ENCODE measurements at regions not wholly inside any gene's neighbourhood (a gene's known extent, or its start where the extent isn't known, plus 50 kb on each side); places are given as distances from the start of the nearest gene placed in this dataset.

- Histone ChIP-seq H2AFZ (ENCODE audit: low read length) (no peak overlapping the region), H3K79me2 (ENCODE audit: insufficient read depth, low read depth, low read length) (no peaks in the 10 kb centered on the region)
- no peak for TF ChIP-seq EZH2phosphoT487 (IDR thresholded peaks at IDR 0.05; ENCODE audit: borderline replicate concordance, low read depth, low read length)
- no peak for TF ChIP-seq CTCF (conservative IDR thresholded peaks at IDR 0.05; ENCODE audit: low read length)
Observed at GRCh38 chr4:29551821-29552220, 1168.3 kb upstream of the PCDH7 start.

GRCh38 chr4:29553846-29554245 is 1166.3 kb upstream of the PCDH7 start:
- TF ChIP-seq EZH2phosphoT487 (IDR thresholded peaks at IDR 0.05; ENCODE audit: borderline replicate concordance, low read depth, low read length) (no peak), CTCF (conservative IDR thresholded peaks at IDR 0.05; ENCODE audit: low read length) (no peak)
- ChIA-PET POLR2A (no interaction called here), CTCF (ENCODE audit: unreplicated experiment) (no interaction called here)
- H3K4me3 ChIP-seq (ENCODE audit: low read depth, low read length, poor library complexity, severe bottlenecking): no peak overlapping the region
- no peaks in the 10 kb centered on the region for H4K20me1 ChIP-seq (ENCODE audit: insufficient read depth, low read length)
- H3K9me3 ChIP-seq (ENCODE audit: low read length): no peaks in the 10 kb centered on the region
- no peak overlapping the region for H3K27ac ChIP-seq (ENCODE audit: low read depth, low read length, poor library complexity, severe bottlenecking)
- no peak overlapping the region for H3K4me2 ChIP-seq (ENCODE audit: low read length)
- H3K4me1 ChIP-seq (ENCODE audit: insufficient read depth, low read length, poor library complexity, severe bottlenecking): no peaks in the 10 kb centered on the region
- no peaks in the 10 kb centered on the region for H3K79me2 ChIP-seq (ENCODE audit: insufficient read depth, low read depth, low read length)
- no peaks in the 10 kb centered on the region for H3K36me3 ChIP-seq (ENCODE audit: insufficient read depth, low read length)
- DNase-seq (ENCODE audit: low spot score): no peak
- BruUV-seq (replicated peaks): no TSS peak
- no peak overlapping the region for H2AFZ ChIP-seq (ENCODE audit: low read length)
- H3K9me2 ChIP-seq (ENCODE audit: insufficient read depth, low read length): no peaks in the 10 kb centered on the region
- intact Hi-C loops (cut with micrococcal nuclease; ENCODE audit: unreplicated experiment): no loop called here

More at GRCh38 chr4:29551821-29552220, 1168.3 kb upstream of the PCDH7 start:
- Histone ChIP-seq H3K4me1 (ENCODE audit: insufficient read depth, low read length, poor library complexity, severe bottlenecking) (no peaks in the 10 kb centered on the region), H3K4me3 (ENCODE audit: low read depth, low read length, poor library complexity, severe bottlenecking) (no peak overlapping the region), H3K36me3 (ENCODE audit: insufficient read depth, low read length) (no peaks in the 10 kb centered on the region), H4K20me1 (ENCODE audit: insufficient read depth, low read length) (no peaks in the 10 kb centered on the region), H3K27ac (ENCODE audit: low read depth, low read length, poor library complexity, severe bottlenecking) (no peak overlapping the region), H3K4me2 (ENCODE audit: low read length) (no peak overlapping the region), H3K9me2 (ENCODE audit: insufficient read depth, low read length) (no peaks in the 10 kb centered on the region), H3K9me3 (ENCODE audit: low read length) (no peaks in the 10 kb centered on the region)
- ChIA-PET CTCF (ENCODE audit: unreplicated experiment) (no interaction called here), POLR2A (no interaction called here)
- intact Hi-C loops (cut with micrococcal nuclease; ENCODE audit: unreplicated experiment): no loop called here
- BruUV-seq (replicated peaks): no TSS peak
- DNase-seq (ENCODE audit: low spot score): no peak

- Histone ChIP-seq H3K27ac (ENCODE audit: low read depth, low read length, poor library complexity, severe bottlenecking) (no peak overlapping the region), H4K20me1 (ENCODE audit: insufficient read depth, low read length) (no peaks in the 10 kb centered on the region), H3K36me3 (ENCODE audit: insufficient read depth, low read length) (no peaks in the 10 kb centered on the region), H2AFZ (ENCODE audit: low read length) (no peak overlapping the region), H3K9me3 (ENCODE audit: low read length) (no peaks in the 10 kb centered on the region), H3K79me2 (ENCODE audit: insufficient read depth, low read depth, low read length) (no peaks in the 10 kb centered on the region), H3K4me3 (ENCODE audit: low read depth, low read length, poor library complexity, severe bottlenecking) (no peak overlapping the region), H3K9me2 (ENCODE audit: insufficient read depth, low read length) (no peaks in the 10 kb centered on the region), H3K4me2 (ENCODE audit: low read length) (no peak overlapping the region), H3K4me1 (ENCODE audit: insufficient read depth, low read length, poor library complexity, severe bottlenecking) (no peaks in the 10 kb centered on the region)
- ChIA-PET POLR2A (no interaction called here), CTCF (ENCODE audit: unreplicated experiment) (no interaction called here)
- TF ChIP-seq EZH2phosphoT487 (IDR thresholded peaks at IDR 0.05; ENCODE audit: borderline replicate concordance, low read depth, low read length) (no peak), CTCF (conservative IDR thresholded peaks at IDR 0.05; ENCODE audit: low read length) (no peak)
- DNase-seq (ENCODE audit: low spot score): no peak
- BruUV-seq (replicated peaks): no TSS peak
- intact Hi-C loops (cut with micrococcal nuclease; ENCODE audit: unreplicated experiment): no loop called here
Observed at GRCh38 chr4:29558789-29559188, 1161.4 kb upstream of the PCDH7 start.
